ENCODE measurements at regions not wholly inside any gene's neighbourhood (a gene's known extent, or its start where the extent isn't known, plus 50 kb on each side); places are given as distances from the start of the nearest gene placed in this dataset.

- TF ChIP-seq, protein P1, sequence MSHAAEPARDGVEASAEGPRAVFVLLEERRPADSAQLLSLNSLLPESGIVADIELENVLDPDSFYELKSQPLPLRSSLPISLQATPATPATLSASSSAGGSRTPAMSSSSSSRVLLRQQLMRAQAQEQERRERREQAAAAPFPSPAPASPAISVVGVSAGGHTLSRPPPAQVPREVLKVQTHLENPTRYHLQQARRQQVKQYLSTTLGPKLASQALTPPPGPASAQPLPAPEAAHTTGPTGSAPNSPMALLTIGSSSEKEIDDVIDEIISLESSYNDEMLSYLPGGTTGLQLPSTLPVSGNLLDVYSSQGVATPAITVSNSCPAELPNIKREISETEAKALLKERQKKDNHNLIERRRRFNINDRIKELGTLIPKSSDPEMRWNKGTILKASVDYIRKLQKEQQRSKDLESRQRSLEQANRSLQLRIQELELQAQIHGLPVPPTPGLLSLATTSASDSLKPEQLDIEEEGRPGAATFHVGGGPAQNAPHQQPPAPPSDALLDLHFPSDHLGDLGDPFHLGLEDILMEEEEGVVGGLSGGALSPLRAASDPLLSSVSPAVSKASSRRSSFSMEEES (CRISPR knock-in tag; IDR thresholded peaks at IDR 0.05) = no peak
- TF ChIP-seq DNMT1 (CRISPR knock-in tag; IDR thresholded peaks at IDR 0.05) (no peak), SNRNP70 (IDR thresholded peaks at IDR 0.05; ENCODE audit: low read depth, low read length) (no peak)
Observed at GRCh38 chr1:230493264-230493663, 67.1 kb upstream of the PGBD5 start (continued).

DNA sequence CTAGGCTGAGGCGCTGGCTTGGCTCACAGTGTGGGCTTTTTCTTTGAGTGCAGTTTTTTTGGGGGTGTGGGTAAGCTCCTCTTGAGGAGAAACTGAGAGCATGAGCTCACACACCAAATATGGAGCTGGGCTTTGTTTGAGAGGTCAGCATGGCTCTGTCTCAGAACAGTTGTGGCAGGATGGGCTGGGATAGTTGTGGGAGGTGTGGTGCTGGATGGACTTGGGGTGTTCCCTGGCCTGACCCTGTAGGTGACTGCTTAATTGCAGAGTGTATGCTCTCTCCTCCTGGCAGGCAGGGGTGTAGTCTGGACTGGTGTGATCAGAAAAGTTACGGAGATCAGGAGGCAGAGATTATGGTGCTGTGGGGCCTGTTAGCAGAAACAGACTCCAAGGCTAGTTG lies 64.3 kb upstream of the PGBD5 start:
- Histone ChIP-seq H3K27me3 (ENCODE audit: control insufficient read depth in 1 of 2, insufficient read depth in 2 of 2, low read length in 2 of 2) (peaks cover 0 to 2% of the 10 kb centered on the region in 2 experiments; a peak in 1 of 5 replicates), H2AFZ (ENCODE audit: low read length) (no peak overlapping the region), H3K79me2 (ENCODE audit: insufficient read depth, low read length) (no peaks in the 10 kb centered on the region), H3K9ac (ENCODE audit: insufficient read depth, low read depth, low read length) (no peak overlapping the region), H3K4me3 (replicated peaks in 1 of 3; ENCODE audit: insufficient read depth in 1 of 3, low read depth in 2 of 3, low read length in 3 of 3) (no peak overlapping the region), H3K4me1 (ENCODE audit: insufficient read depth, low read length) (no peaks in the 10 kb centered on the region), H3K4me2 (ENCODE audit: low read depth, low read length) (no peak overlapping the region), H4K20me1 (ENCODE audit: insufficient read depth, low read length) (no peaks in the 10 kb centered on the region), H3K36me3 (replicated peaks in 1 of 2; ENCODE audit: control insufficient read depth in 1 of 2, insufficient read depth in 2 of 2, low read length in 2 of 2) (no peaks in the 10 kb centered on the region), H3K9me3 (ENCODE audit: low read length) (no peaks in the 10 kb centered on the region), H3K27ac (ENCODE audit: extremely low read length, insufficient read depth, low read length) (no peak overlapping the region)
- intact Hi-C loops (cut with micrococcal nuclease; ENCODE audit: unreplicated experiment) (no loop called here), in situ Hi-C loops (cut with HindIII; ENCODE audit: extremely low pct_ligation_motif_present, low pct_unique_long_range_greater_than_20kb) (no loop called here)
- CTCF ChIA-PET (ENCODE audit: low intra/inter-chr PET ratio, low total read pairs) = no interaction called here
- WGBS (ENCODE audit: low lambda C conversion rate) = 53% methylated on average over 2 of the region's 2 CpGs
- BruUV-seq (replicated peaks) = no TSS peak
- TF ChIP-seq HOXA7 (CRISPR knock-in tag; IDR thresholded peaks at IDR 0.05) (no peak), GATAD1 (CRISPR knock-in tag; IDR thresholded peaks at IDR 0.05) (no peak), HNRNPUL1 (IDR thresholded peaks at IDR 0.05; ENCODE audit: low read depth, low read length) (no peak), NFYB (CRISPR knock-in tag; IDR thresholded peaks at IDR 0.05) (no peak), IRX3 (CRISPR knock-in tag; IDR thresholded peaks at IDR 0.05; ENCODE audit: borderline replicate concordance, low read depth) (no peak)
- TF ChIP-seq, protein P2, sequence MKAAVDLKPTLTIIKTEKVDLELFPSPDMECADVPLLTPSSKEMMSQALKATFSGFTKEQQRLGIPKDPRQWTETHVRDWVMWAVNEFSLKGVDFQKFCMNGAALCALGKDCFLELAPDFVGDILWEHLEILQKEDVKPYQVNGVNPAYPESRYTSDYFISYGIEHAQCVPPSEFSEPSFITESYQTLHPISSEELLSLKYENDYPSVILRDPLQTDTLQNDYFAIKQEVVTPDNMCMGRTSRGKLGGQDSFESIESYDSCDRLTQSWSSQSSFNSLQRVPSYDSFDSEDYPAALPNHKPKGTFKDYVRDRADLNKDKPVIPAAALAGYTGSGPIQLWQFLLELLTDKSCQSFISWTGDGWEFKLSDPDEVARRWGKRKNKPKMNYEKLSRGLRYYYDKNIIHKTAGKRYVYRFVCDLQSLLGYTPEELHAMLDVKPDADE (CRISPR knock-in tag; IDR thresholded peaks at IDR 0.05) = no peak
- TF ChIP-seq, protein P3, sequence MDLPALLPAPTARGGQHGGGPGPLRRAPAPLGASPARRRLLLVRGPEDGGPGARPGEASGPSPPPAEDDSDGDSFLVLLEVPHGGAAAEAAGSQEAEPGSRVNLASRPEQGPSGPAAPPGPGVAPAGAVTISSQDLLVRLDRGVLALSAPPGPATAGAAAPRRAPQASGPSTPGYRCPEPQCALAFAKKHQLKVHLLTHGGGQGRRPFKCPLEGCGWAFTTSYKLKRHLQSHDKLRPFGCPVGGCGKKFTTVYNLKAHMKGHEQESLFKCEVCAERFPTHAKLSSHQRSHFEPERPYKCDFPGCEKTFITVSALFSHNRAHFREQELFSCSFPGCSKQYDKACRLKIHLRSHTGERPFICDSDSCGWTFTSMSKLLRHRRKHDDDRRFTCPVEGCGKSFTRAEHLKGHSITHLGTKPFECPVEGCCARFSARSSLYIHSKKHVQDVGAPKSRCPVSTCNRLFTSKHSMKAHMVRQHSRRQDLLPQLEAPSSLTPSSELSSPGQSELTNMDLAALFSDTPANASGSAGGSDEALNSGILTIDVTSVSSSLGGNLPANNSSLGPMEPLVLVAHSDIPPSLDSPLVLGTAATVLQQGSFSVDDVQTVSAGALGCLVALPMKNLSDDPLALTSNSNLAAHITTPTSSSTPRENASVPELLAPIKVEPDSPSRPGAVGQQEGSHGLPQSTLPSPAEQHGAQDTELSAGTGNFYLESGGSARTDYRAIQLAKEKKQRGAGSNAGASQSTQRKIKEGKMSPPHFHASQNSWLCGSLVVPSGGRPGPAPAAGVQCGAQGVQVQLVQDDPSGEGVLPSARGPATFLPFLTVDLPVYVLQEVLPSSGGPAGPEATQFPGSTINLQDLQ (CRISPR knock-in tag; IDR thresholded peaks at IDR 0.05) = no peak
- no peak for DNase-seq (ENCODE audit: low spot score)
- FAIRE-seq = no peak
- POLR2A ChIA-PET = no interaction called here
- no peak for ATAC-seq

All from HepG2 (cell line).